ENCODE measurements at regions not wholly inside any gene's neighbourhood (a gene's known extent, or its start where the extent isn't known, plus 50 kb on each side); places are given as distances from the start of the nearest gene placed in this dataset.

DNA sequence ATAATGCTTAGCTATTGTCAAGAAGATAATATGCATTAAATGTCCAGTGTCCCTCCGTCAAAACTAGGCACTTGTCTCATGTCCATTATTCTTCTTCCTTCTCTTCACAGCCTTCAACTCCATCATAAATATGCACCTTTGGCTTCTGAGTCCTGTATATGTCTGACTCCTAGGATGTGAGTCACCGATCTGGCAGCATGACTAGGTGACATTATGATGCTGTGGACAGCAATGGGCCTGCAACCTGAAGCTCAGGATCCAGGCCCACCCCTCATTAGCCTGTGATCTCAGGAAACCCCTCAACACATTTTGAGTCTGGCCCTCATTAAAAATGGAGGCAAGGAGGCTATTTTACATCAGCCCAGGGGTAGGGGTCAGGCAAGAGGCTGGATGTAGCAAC lies 362.5 kb upstream of the ZMIZ1 start:
- TF ChIP-seq, protein P1, sequence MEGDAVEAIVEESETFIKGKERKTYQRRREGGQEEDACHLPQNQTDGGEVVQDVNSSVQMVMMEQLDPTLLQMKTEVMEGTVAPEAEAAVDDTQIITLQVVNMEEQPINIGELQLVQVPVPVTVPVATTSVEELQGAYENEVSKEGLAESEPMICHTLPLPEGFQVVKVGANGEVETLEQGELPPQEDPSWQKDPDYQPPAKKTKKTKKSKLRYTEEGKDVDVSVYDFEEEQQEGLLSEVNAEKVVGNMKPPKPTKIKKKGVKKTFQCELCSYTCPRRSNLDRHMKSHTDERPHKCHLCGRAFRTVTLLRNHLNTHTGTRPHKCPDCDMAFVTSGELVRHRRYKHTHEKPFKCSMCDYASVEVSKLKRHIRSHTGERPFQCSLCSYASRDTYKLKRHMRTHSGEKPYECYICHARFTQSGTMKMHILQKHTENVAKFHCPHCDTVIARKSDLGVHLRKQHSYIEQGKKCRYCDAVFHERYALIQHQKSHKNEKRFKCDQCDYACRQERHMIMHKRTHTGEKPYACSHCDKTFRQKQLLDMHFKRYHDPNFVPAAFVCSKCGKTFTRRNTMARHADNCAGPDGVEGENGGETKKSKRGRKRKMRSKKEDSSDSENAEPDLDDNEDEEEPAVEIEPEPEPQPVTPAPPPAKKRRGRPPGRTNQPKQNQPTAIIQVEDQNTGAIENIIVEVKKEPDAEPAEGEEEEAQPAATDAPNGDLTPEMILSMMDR (conservative IDR thresholded peaks at IDR 0.05 in 1 of 2, IDR thresholded peaks at IDR 0.05 in 1 of 2; ENCODE audit: low read depth in 1 of 2, low read length in 2 of 2) = no peak
- TF ChIP-seq EZH2 (IDR thresholded peaks at IDR 0.05; ENCODE audit: low read length, missing control alignments) = no peak
- H3K4me2 ChIP-seq (ENCODE audit: extremely low read depth, insufficient read depth, low read length) = no peak overlapping the region

DNA sequence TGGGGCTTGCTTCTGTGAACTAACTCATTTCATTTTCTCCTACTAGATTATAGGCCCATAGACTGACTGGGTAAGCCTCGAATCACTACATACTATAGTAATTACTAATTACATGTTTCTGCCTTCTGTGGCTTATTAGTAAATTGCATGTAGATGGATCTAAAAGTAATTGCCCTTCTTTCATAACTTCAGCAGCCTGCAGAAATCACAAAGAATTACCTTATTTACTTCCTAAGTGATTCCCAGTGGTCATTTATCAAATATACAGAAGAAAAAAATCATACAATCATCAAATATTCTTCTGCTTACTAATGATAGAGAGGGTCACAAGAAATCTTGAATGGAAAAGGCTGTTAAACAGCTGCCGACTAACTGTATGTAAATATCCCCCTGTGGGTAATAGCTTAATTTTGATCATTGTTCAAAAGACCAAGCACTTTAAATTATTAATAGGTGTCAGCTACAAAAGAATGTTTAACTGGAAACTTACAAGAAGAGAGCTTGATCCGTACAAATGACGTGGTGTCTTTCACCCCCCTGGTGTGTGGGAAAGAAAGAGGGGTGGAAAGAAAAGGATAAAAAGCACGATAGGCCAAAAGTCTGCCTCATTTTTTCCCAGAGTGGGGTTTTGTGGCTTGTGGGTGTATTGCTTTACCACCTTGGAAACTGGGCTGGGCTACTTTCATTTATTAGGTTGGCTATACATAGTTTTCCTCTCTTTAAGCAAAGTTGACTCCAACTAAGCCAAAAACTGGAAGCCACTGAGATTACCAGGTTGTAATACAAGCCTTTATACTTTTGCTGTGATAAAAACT lies 361.8 kb upstream of the ZMIZ1 start:
- H3K4me3 ChIP-seq (replicated peaks in 1 of 4; ENCODE audit: control extremely low read depth in 1 of 4, insufficient read depth in 1 of 4, low read depth in 3 of 4, low read length in 4 of 4) = no peak overlapping the region
- H3K9ac ChIP-seq (ENCODE audit: insufficient read depth, low read length) = no peak overlapping the region
- H3K27me3 ChIP-seq (ENCODE audit: control insufficient read depth, insufficient read depth, low read length) = no peaks in the 10 kb centered on the region
- DNase-seq (ENCODE audit: low read depth in 2 of 2) = peak; percentile 20 to 72
- TF ChIP-seq EZH2 (IDR thresholded peaks at IDR 0.05; ENCODE audit: low read length, missing control alignments) = no peak
- TF ChIP-seq, protein P1 (conservative IDR thresholded peaks at IDR 0.05 in 1 of 2, IDR thresholded peaks at IDR 0.05 in 1 of 2; ENCODE audit: low read depth in 1 of 2, low read length in 2 of 2) = no peak
- H3K4me1 ChIP-seq (ENCODE audit: control insufficient read depth, extremely low read depth, insufficient read depth, low read length) = peaks cover 3% of the 10 kb centered on the region
- no peaks in the 10 kb centered on the region for H3K79me2 ChIP-seq (ENCODE audit: control insufficient read depth, insufficient read depth, low read length)
- H3K4me2 ChIP-seq (ENCODE audit: extremely low read depth, insufficient read depth, low read length) = no peak overlapping the region
- H4K20me1 ChIP-seq (ENCODE audit: control insufficient read depth, extremely low read depth, insufficient read depth, low read length) = no peaks in the 10 kb centered on the region
- no peak overlapping the region for H2AFZ ChIP-seq (ENCODE audit: low read length)
- H3K27ac ChIP-seq (ENCODE audit: insufficient read depth, low read length) = no peak overlapping the region
- no peaks in the 10 kb centered on the region for H3K9me3 ChIP-seq (ENCODE audit: control insufficient read depth, insufficient read depth, low read depth, low read length)
- H3K36me3 ChIP-seq (ENCODE audit: control insufficient read depth, insufficient read depth, low read length) = no peaks in the 10 kb centered on the region

More for the DNA sequence above, 362.5 kb upstream of the ZMIZ1 start:
- no peak overlapping the region for H3K27ac ChIP-seq (ENCODE audit: insufficient read depth, low read length)
- no peak overlapping the region for H3K9ac ChIP-seq (ENCODE audit: insufficient read depth, low read length)
- no peak overlapping the region for H2AFZ ChIP-seq (ENCODE audit: low read length)
- H3K4me1 ChIP-seq (ENCODE audit: control insufficient read depth, extremely low read depth, insufficient read depth, low read length) = peaks cover 3% of the 10 kb centered on the region
- no peaks in the 10 kb centered on the region for H4K20me1 ChIP-seq (ENCODE audit: control insufficient read depth, extremely low read depth, insufficient read depth, low read length)
- H3K36me3 ChIP-seq (ENCODE audit: control insufficient read depth, insufficient read depth, low read length) = no peaks in the 10 kb centered on the region
- no peaks in the 10 kb centered on the region for H3K79me2 ChIP-seq (ENCODE audit: control insufficient read depth, insufficient read depth, low read length)
- no peaks in the 10 kb centered on the region for H3K27me3 ChIP-seq (ENCODE audit: control insufficient read depth, insufficient read depth, low read length)
- peak; percentile 21 to 65 for DNase-seq (ENCODE audit: low read depth in 2 of 2)
- H3K9me3 ChIP-seq (ENCODE audit: control insufficient read depth, insufficient read depth, low read depth, low read length) = no peaks in the 10 kb centered on the region
- no peak overlapping the region for H3K4me3 ChIP-seq (replicated peaks in 1 of 4; ENCODE audit: control extremely low read depth in 1 of 4, insufficient read depth in 1 of 4, low read depth in 3 of 4, low read length in 4 of 4)

DNA sequence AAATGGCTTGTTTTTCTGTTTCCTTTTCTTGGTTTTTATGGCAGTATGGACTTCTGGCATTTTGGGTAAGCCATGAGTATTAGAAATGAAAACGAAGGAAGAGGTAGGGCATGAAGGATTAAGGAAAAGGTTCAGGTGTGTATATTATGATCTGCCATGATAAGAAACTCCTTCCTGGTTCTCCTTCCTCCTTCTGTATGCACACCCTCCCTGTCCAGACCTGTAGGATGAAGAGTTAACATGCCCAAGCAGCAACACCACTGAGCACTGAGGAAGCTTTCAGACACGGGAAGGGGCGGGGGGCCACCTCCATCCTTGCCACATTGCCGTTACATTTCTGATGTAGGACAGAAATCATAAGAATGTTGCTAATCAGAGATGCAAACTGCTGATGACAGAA lies 361.0 kb upstream of the ZMIZ1 start:
- H3K9ac ChIP-seq (ENCODE audit: insufficient read depth, low read length) = no peak overlapping the region
- no peak overlapping the region for H3K4me2 ChIP-seq (ENCODE audit: extremely low read depth, insufficient read depth, low read length)
- H3K4me1 ChIP-seq (ENCODE audit: control insufficient read depth, extremely low read depth, insufficient read depth, low read length) = peaks cover 3% of the 10 kb centered on the region
- H3K36me3 ChIP-seq (ENCODE audit: control insufficient read depth, insufficient read depth, low read length) = no peaks in the 10 kb centered on the region
- DNase-seq (ENCODE audit: low read depth in 2 of 2) = no peak
- no peaks in the 10 kb centered on the region for H3K79me2 ChIP-seq (ENCODE audit: control insufficient read depth, insufficient read depth, low read length)
- TF ChIP-seq, protein P1 (conservative IDR thresholded peaks at IDR 0.05 in 1 of 2, IDR thresholded peaks at IDR 0.05 in 1 of 2; ENCODE audit: low read depth in 1 of 2, low read length in 2 of 2) = no peak
- no peak for TF ChIP-seq EZH2 (IDR thresholded peaks at IDR 0.05; ENCODE audit: low read length, missing control alignments)
- no peak overlapping the region for H3K27ac ChIP-seq (ENCODE audit: insufficient read depth, low read length)
- no peak overlapping the region for H3K4me3 ChIP-seq (replicated peaks in 1 of 4; ENCODE audit: control extremely low read depth in 1 of 4, insufficient read depth in 1 of 4, low read depth in 3 of 4, low read length in 4 of 4)
- no peak overlapping the region for H2AFZ ChIP-seq (ENCODE audit: low read length)
- H3K9me3 ChIP-seq (ENCODE audit: control insufficient read depth, insufficient read depth, low read depth, low read length) = no peaks in the 10 kb centered on the region
- H3K27me3 ChIP-seq (ENCODE audit: control insufficient read depth, insufficient read depth, low read length) = no peaks in the 10 kb centered on the region
- H4K20me1 ChIP-seq (ENCODE audit: control insufficient read depth, extremely low read depth, insufficient read depth, low read length) = no peaks in the 10 kb centered on the region
